ENCODE measurements at regions not wholly inside any gene's neighbourhood (a gene's known extent, or its start where the extent isn't known, plus 50 kb on each side); places are given as distances from the start of the nearest gene placed in this dataset.

GRCh38 chr1:234683861-234684632, 74.1 kb upstream of the IRF2BP2 start:
- TF ChIP-seq CTCF (conservative IDR thresholded peaks at IDR 0.05; ENCODE audit: low read depth, low read length), result no peak
- peak; percentile 31 for DNase-seq (ENCODE audit: low read depth)
- H3K4me3 ChIP-seq (ENCODE audit: low read length), result no peak overlapping the region

- no peak for DNase-seq (ENCODE audit: low read depth)
- no peak overlapping the region for H3K4me3 ChIP-seq (ENCODE audit: low read length)
- no peak for TF ChIP-seq CTCF (conservative IDR thresholded peaks at IDR 0.05; ENCODE audit: low read depth, low read length)
Measured at GRCh38 chr1:234683127-234683860, 73.3 kb upstream of the IRF2BP2 start.

- no peak for DNase-seq (ENCODE audit: low read depth)
- no peak overlapping the region for H3K4me3 ChIP-seq (ENCODE audit: low read length)
- TF ChIP-seq CTCF (conservative IDR thresholded peaks at IDR 0.05; ENCODE audit: low read depth, low read length), result no peak
Measured at GRCh38 chr1:234681990-234682389, 72.0 kb upstream of the IRF2BP2 start.

- no peak for TF ChIP-seq CTCF (conservative IDR thresholded peaks at IDR 0.05; ENCODE audit: low read depth, low read length)
- DNase-seq (ENCODE audit: low read depth), result no peak
- no peak overlapping the region for H3K4me3 ChIP-seq (ENCODE audit: low read length)
Measured at GRCh38 chr1:234681065-234681464, 71.1 kb upstream of the IRF2BP2 start.

- H3K4me3 ChIP-seq (ENCODE audit: low read length), result no peak overlapping the region
- TF ChIP-seq CTCF (conservative IDR thresholded peaks at IDR 0.05; ENCODE audit: low read depth, low read length), result no peak
- DNase-seq (ENCODE audit: low read depth), result no peak
Measured at GRCh38 chr1:234680331-234680904, 70.4 kb upstream of the IRF2BP2 start.

GRCh38 chr1:234676103-234676594, 66.2 kb upstream of the IRF2BP2 start:
- DNase-seq (ENCODE audit: low read depth), result no peak
- H3K4me3 ChIP-seq (ENCODE audit: low read length), result peak overlapping the region; percentile 66

More at GRCh38 chr1:234676103-234676594, 66.2 kb upstream of the IRF2BP2 start:
- no peak for TF ChIP-seq CTCF (conservative IDR thresholded peaks at IDR 0.05; ENCODE audit: low read depth, low read length)

Data from retinal pigment epithelial cell (primary cell).